Endothelial cell (in vitro differentiated cells): ENCODE measurements at regions not wholly inside any gene's neighbourhood (a gene's known extent, or its start where the extent isn't known, plus 50 kb on each side); places are given as distances from the start of the nearest gene placed in this dataset.

ENCODE experiments used
- DNase-seq: peaks from one replicate; pipeline ENCODE4 v3.0.0; 2021; ENCODE audit warnings: low spot score
- H3K27ac Mint-ChIP-seq: one replicate; pipeline ENCODE4 v1.8.0; 2021; ENCODE audit warnings: mixed read lengths, inconsistent platforms; ENCODE audit not compliant: unreplicated experiment
- H3K27me3 Mint-ChIP-seq: one replicate; pipeline ENCODE4 v1.8.0; 2021; ENCODE audit warnings: mild to moderate bottlenecking, moderate library complexity, mixed read lengths, inconsistent platforms; ENCODE audit not compliant: unreplicated experiment
- H3K36me3 Mint-ChIP-seq: one replicate; pipeline ENCODE4 v1.8.0; 2021; ENCODE audit warnings: mild to moderate bottlenecking, low read depth, mixed read lengths, inconsistent platforms; ENCODE audit not compliant: unreplicated experiment
- H3K4me1 Mint-ChIP-seq: one replicate; pipeline ENCODE4 v1.8.0; 2021; ENCODE audit warnings: mild to moderate bottlenecking, mixed read lengths, inconsistent platforms; ENCODE audit not compliant: unreplicated experiment
- H3K4me3 Mint-ChIP-seq: one replicate; pipeline ENCODE4 v1.8.0; 2021; ENCODE audit warnings: mild to moderate bottlenecking, mixed read lengths, inconsistent platforms; ENCODE audit not compliant: unreplicated experiment
- H3K9me3 Mint-ChIP-seq: one replicate; pipeline ENCODE4 v1.8.0; 2021; ENCODE audit warnings: mixed read lengths, inconsistent platforms; ENCODE audit not compliant: unreplicated experiment
- CTCF ChIP-seq: fragments of 200-600 bp; sonication (generic); IDR thresholded peaks from one replicate; pipeline ENCODE4 v1.5.0; 2021; ENCODE audit warnings: antibody characterized with exemption; ENCODE audit not compliant: unreplicated experiment

GRCh38 chr5:143649937-143650621 is 161.9 kb upstream of the HMHB1 start:
- DNase-seq: no peak
- Mint-ChIP-seq H3K4me1 (no peaks in the 10 kb centered on the region), H3K27me3 (no peaks in the 10 kb centered on the region), H3K4me3 (no peak overlapping the region), H3K9me3 (no peaks in the 10 kb centered on the region), H3K27ac (no peak overlapping the region), H3K36me3 (no peaks in the 10 kb centered on the region)
- TF ChIP-seq CTCF: no peak

GRCh38 chr5:143648696-143649095 is 163.3 kb upstream of the HMHB1 start:
- Mint-ChIP-seq H3K36me3 (no peaks in the 10 kb centered on the region), H3K27ac (no peak overlapping the region), H3K4me1 (no peaks in the 10 kb centered on the region), H3K27me3 (no peaks in the 10 kb centered on the region), H3K9me3 (no peaks in the 10 kb centered on the region), H3K4me3 (no peak overlapping the region)
- TF ChIP-seq CTCF: peak; percentile 35
- peak; percentile 5 for DNase-seq

GRCh38 chr5:143646961-143647360 is 165.0 kb upstream of the HMHB1 start:
- Mint-ChIP-seq H3K4me3 (no peak overlapping the region), H3K36me3 (no peaks in the 10 kb centered on the region), H3K9me3 (no peaks in the 10 kb centered on the region), H3K27ac (no peak overlapping the region), H3K4me1 (no peaks in the 10 kb centered on the region), H3K27me3 (peaks cover 2% of the 10 kb centered on the region)
- no peak for TF ChIP-seq CTCF
- no peak for DNase-seq

- no peak for DNase-seq
- Mint-ChIP-seq H3K27me3 (peaks cover 2% of the 10 kb centered on the region), H3K4me1 (no peaks in the 10 kb centered on the region), H3K36me3 (no peaks in the 10 kb centered on the region), H3K9me3 (no peaks in the 10 kb centered on the region), H3K27ac (no peak overlapping the region), H3K4me3 (no peak overlapping the region)
- no peak for TF ChIP-seq CTCF
Observed at GRCh38 chr5:143645356-143645755, 166.6 kb upstream of the HMHB1 start.

- Mint-ChIP-seq H3K4me3 (no peak overlapping the region), H3K36me3 (no peaks in the 10 kb centered on the region), H3K4me1 (no peaks in the 10 kb centered on the region), H3K27ac (no peak overlapping the region), H3K27me3 (peaks cover 2% of the 10 kb centered on the region), H3K9me3 (no peaks in the 10 kb centered on the region)
- no peak for DNase-seq
- TF ChIP-seq CTCF: no peak
Observed at GRCh38 chr5:143644727-143645126, 167.2 kb upstream of the HMHB1 start.
